SH-SY5Y (cell line): ENCODE measurements at regions not wholly inside any gene's neighbourhood (a gene's known extent, or its start where the extent isn't known, plus 50 kb on each side); places are given as distances from the start of the nearest gene placed in this dataset.

Experiments
- GATA2 ChIP-seq: IDR thresholded peaks from 2 replicates; pipeline ENCODE4 v1.6.1; 2011; ENCODE audit warnings: mild to moderate bottlenecking, low read depth, low read length
- GATA3 ChIP-seq: IDR thresholded peaks from 2 replicates; pipeline ENCODE4 v1.6.1; 2011; ENCODE audit warnings: low read depth, mild to moderate bottlenecking, low read length, moderate library complexity

GRCh38 chr10:90031776-90032175 is 330.4 kb downstream of the KIF20B start:
- TF ChIP-seq GATA2 (no peak), GATA3 (no peak)
